Effector memory CD4-positive, alpha-beta T cell (primary cell): ENCODE measurements at regions not wholly inside any gene's neighbourhood (a gene's known extent, or its start where the extent isn't known, plus 50 kb on each side); places are given as distances from the start of the nearest gene placed in this dataset.

Source experiments
- DNase-seq, 3 donors: peaks; one replicate each; pipeline ENCODE4 v3.0.0-alpha.2; 2020
- H3K27ac ChIP-seq: 2 replicates; pipeline ENCODE4 v1.7.0; 2013; ENCODE audit warnings: mild to moderate bottlenecking, low read length, moderate library complexity; ENCODE audit not compliant: insufficient read depth, poor library complexity, severe bottlenecking
- H3K27me3 ChIP-seq: replicated peaks from 2 replicates; pipeline ENCODE4 v1.7.0; 2013; ENCODE audit warnings: mild to moderate bottlenecking, low read length; ENCODE audit not compliant: insufficient read depth, control insufficient read depth, poor library complexity, severe bottlenecking
- H3K36me3 ChIP-seq: 2 replicates; pipeline ENCODE4 v1.7.0; 2013; ENCODE audit warnings: mild to moderate bottlenecking, low read length, moderate library complexity; ENCODE audit not compliant: control insufficient read depth, insufficient read depth
- H3K4me1 ChIP-seq: 2 replicates; pipeline ENCODE4 v1.7.0; 2013; ENCODE audit warnings: low read length, mild to moderate bottlenecking; ENCODE audit not compliant: control insufficient read depth, insufficient read depth, poor library complexity, severe bottlenecking
- H3K4me3 ChIP-seq: 2 replicates; pipeline ENCODE4 v1.7.0; 2013; ENCODE audit warnings: low read length, low read depth, mild to moderate bottlenecking; ENCODE audit not compliant: insufficient read depth, poor library complexity, severe bottlenecking
- H3K9me3 ChIP-seq: 2 replicates; pipeline ENCODE4 v1.7.0; 2013; ENCODE audit warnings: mild to moderate bottlenecking, low read length, moderate library complexity; ENCODE audit not compliant: control insufficient read depth

DNA sequence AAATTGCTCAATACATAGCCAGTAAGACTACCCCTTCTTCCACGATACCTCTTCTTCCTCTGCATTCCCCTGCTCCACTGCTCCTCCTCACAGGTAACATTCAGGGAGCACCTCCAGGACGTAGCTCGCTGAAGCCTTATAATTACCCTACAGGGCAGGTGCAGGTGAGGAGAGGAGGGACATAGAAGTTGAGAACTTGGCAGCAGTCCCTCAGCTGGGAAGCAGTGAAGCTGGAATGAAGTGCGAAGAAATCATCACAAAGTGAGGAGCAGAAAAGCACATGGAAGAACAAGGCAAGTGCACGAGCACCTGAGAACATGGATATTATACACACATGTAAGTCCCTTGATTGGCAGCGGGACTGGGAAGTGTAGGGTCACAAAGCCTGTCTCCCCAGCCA, 118.2 kb downstream of the HSD17B3 start:
- Histone ChIP-seq H3K36me3 (no peaks in the 10 kb centered on the region), H3K4me1 (no peaks in the 10 kb centered on the region), H3K27me3 (no peaks in the 10 kb centered on the region), H3K27ac (no peak overlapping the region), H3K4me3 (no peak overlapping the region), H3K9me3 (no peaks in the 10 kb centered on the region)
- DNase-seq = no peak

DNA sequence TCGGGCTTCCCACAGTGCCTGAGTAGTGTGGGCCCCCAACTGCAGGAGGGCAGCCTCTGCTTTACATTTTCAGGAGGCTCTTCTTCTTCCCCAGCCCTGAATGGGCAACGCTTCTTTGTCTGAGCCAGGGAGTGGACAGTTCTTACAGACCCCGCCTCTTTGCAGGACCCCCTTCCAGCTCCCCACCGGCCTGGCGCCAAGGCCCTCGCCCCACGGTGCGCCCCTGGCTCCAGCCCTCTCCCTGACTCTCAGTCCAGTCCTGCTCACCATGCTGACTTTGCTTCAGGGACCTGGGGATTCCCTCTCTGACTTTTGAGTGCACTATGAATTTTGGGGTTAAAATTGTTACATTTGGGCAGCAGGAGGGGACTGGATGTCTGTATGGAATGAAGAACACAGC, 123.8 kb downstream of the HSD17B3 start:
- Histone ChIP-seq H3K9me3 (no peaks in the 10 kb centered on the region), H3K4me3 (no peak overlapping the region), H3K4me1 (no peaks in the 10 kb centered on the region), H3K36me3 (no peaks in the 10 kb centered on the region), H3K27me3 (no peaks in the 10 kb centered on the region), H3K27ac (no peak overlapping the region)
- DNase-seq = no peak

DNA sequence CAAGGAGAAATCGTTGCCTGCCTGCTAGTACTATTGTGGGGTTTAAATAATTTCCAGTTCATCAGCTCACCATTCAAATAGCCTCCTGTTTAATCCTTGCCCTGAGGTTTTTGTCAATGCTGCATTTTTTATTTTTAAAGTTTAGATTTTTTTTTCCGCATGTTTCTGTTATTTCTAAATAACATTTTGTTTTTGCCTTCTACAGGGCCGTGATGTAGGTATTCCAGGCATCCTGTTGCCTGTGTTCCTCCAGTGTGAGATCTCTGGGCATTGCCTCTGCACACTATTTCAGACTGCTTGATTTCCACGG, 124.3 kb downstream of the HSD17B3 start:
- H3K36me3 ChIP-seq = no peaks in the 10 kb centered on the region
- DNase-seq = no peak
- H3K27ac ChIP-seq = no peak overlapping the region
- no peaks in the 10 kb centered on the region for H3K27me3 ChIP-seq
- no peak overlapping the region for H3K4me3 ChIP-seq
- no peaks in the 10 kb centered on the region for H3K9me3 ChIP-seq
- H3K4me1 ChIP-seq = no peaks in the 10 kb centered on the region

DNA sequence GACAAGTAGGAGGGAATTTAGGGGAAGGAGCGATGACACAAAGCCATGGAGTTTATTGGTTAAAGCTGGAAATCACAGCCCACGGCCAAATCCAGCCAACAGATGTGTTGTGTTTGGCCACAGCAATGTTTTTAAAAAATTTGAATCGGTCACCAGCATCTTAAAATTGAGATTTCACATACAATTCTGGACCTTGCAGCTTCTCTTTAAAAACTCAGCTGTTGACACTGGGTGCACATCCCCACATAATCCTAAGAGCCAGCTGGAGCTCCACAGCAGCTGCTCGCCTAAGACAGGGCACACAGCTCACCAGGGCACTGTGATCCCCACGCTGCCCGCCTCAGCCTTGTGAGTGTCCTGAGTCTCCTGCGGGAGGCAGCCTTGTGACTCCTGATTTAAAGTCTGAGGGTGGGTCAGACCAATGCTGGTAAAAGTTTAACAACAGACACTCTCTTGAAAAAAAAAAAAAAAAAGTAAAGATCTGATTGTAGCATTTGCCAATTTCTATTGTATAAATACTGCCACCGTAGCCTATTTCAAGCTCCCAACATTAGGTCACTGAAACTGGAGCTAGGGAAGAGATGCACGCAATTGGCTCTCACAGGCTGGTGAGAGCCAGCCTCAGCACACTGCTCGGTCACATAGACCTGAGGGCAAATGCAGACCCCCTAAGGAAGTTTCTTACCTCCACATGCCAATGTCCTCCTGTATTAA, 124.8 kb downstream of the HSD17B3 start:
- Histone ChIP-seq H3K4me1 (no peaks in the 10 kb centered on the region), H3K27ac (no peak overlapping the region), H3K36me3 (no peaks in the 10 kb centered on the region), H3K27me3 (no peaks in the 10 kb centered on the region), H3K4me3 (no peak overlapping the region), H3K9me3 (no peaks in the 10 kb centered on the region)
- DNase-seq = no peak

DNA sequence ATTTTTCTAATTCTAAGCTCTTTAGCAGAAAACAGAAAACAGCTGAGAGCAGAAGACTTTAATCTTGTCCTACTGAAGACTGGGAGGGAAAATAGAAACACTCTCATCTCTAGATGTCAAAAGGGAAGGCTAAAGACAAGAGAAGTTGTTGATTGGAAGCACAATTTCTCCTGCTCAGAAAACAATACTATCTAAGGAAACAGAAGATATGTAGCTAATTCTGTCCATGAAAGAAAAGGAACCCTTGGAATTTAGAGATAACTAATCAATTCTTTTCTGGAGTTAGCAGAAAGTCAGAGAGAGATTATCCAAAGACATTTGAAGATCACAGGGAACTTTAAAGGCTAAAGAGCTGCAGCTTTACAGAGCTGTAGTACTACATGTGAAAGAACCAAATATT, 126.2 kb downstream of the HSD17B3 start:
- Histone ChIP-seq H3K9me3 (no peaks in the 10 kb centered on the region), H3K4me3 (no peak overlapping the region), H3K36me3 (no peaks in the 10 kb centered on the region), H3K27me3 (no peaks in the 10 kb centered on the region), H3K27ac (no peak overlapping the region), H3K4me1 (no peaks in the 10 kb centered on the region)
- DNase-seq = no peak

DNA sequence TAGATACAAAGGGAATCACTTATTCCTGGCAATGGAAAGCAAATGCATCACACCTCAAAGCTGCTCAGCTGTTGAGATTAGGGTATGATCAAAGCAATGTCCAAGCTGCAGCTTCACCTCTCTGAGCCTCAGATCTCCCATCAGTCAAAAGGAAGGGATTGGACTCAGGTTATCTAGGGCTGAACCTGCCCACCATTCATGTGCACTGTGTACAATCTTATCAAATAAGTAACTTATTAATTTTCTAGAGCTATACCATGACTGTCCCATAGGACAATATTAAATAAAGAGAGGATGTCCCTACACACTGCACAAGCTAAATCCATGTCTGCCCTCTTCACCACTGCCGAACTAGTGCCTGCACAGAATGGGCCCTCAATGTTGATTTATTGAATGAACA, 127.0 kb downstream of the HSD17B3 start:
- no peak for DNase-seq
- Histone ChIP-seq H3K27me3 (no peaks in the 10 kb centered on the region), H3K4me3 (no peak overlapping the region), H3K36me3 (no peaks in the 10 kb centered on the region), H3K27ac (no peak overlapping the region), H3K9me3 (no peaks in the 10 kb centered on the region), H3K4me1 (no peaks in the 10 kb centered on the region)

DNA sequence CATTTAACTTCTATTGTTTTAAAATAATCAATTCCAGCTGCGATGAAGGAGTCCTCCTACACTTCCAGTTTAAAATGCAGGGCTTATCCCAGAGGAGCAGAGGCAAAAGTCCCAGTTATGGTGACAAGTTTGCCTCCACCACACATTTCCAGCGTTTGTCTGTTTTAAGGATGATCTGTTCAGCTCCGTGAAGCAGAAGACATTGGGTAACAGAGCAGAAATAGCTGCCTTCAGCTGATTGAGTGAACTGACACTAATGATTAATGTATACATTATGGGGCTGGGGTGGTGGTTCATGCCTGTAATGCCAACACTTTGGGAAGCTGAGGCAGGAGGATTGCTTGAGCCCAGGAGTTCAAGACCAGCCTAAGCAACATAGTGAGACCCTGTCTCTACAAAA, 127.6 kb downstream of the HSD17B3 start:
- Histone ChIP-seq H3K4me1 (no peaks in the 10 kb centered on the region), H3K27ac (no peak overlapping the region), H3K9me3 (no peaks in the 10 kb centered on the region), H3K36me3 (no peaks in the 10 kb centered on the region), H3K27me3 (no peaks in the 10 kb centered on the region), H3K4me3 (no peak overlapping the region)
- DNase-seq = no peak

DNA sequence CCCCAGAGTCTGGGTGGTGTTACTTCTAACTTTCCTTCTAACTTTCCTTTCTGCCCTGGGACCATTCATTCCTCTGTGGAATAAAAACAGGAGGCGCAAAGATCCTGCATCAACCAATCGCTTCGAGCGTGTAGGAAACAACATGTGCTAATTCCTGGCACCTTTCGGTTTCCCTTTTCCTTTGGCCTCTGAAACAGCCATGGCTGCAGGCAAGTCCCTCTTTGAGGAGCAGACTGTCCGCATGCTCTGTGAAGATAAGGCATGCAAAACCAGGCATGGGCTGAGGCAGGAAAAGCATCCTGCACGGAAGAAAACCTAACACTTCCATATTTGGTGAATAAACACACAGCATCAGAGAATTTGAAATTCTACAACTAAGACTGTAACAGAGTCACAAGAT, 128.3 kb downstream of the HSD17B3 start:
- H3K4me1 ChIP-seq = no peaks in the 10 kb centered on the region
- no peaks in the 10 kb centered on the region for H3K9me3 ChIP-seq
- H3K36me3 ChIP-seq = no peaks in the 10 kb centered on the region
- no peak overlapping the region for H3K4me3 ChIP-seq
- DNase-seq = no peak
- H3K27ac ChIP-seq = no peak overlapping the region
- no peaks in the 10 kb centered on the region for H3K27me3 ChIP-seq

DNA sequence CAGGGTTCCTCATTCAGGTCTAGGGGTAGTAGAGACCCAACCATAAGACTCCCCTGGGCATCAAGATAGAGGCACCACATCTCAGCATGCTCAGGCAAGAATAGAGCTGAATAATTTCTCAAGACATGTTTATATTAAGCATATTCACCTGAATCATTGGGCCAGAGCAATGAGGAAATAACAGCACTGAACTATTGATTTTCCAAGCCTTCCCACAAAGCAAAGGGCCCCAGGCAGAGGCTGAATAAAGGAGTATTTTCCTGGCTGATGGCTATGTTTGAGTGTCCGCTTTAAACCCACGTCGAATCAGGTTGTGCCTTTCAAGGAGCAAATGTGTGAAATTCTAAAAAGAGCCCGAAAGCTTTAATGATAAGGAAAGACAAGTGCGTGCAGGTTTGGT, 129.2 kb downstream of the HSD17B3 start:
- no peak for DNase-seq
- no peaks in the 10 kb centered on the region for H3K36me3 ChIP-seq
- H3K9me3 ChIP-seq = no peaks in the 10 kb centered on the region
- H3K27ac ChIP-seq = no peak overlapping the region
- H3K4me3 ChIP-seq = no peak overlapping the region
- no peaks in the 10 kb centered on the region for H3K4me1 ChIP-seq
- H3K27me3 ChIP-seq = no peaks in the 10 kb centered on the region

DNA sequence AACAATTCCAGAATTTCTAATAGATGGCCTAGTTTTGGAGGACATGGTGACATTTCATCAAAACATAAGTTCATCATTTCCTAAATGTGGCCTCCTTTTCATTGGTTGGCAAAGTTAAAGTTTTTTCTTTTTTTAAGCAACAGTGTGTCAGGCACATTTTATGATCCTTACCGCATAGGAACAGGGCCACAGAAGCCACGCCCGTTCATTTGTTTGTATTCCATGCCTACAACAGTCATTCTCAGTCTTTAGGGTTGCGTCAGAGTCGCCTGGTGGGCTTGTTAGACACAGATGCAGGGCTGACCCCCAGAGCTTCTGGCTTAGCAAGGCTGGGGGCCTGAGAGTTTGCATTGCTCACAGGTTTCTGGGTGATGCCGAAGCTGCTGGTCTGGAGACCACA, 130.2 kb downstream of the HSD17B3 start:
- no peaks in the 10 kb centered on the region for H3K27me3 ChIP-seq
- H3K9me3 ChIP-seq = no peaks in the 10 kb centered on the region
- DNase-seq = no peak

DNA sequence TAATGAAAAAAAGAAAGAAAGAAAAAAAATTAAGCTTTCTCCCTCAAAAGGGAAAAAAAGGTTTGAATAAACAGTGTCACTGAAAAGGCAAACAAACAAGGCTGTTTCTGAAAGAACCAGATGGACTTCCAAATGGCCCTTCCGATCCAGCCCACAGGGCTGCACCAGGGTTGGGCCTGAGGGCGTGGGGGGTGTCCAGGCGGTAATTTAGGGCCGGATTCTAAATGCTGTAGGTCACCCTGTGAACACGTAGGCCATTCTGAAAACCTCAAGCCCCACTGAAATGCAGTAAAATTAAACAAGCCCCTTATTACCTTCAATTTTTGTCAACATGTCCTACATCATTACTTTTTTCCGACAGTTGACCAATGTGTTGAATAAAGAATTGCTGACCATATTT, 132.1 kb downstream of the HSD17B3 start:
- H3K27me3 ChIP-seq = no peaks in the 10 kb centered on the region
- H3K36me3 ChIP-seq = no peaks in the 10 kb centered on the region
- no peaks in the 10 kb centered on the region for H3K9me3 ChIP-seq
- H3K4me3 ChIP-seq = no peak overlapping the region
- no peaks in the 10 kb centered on the region for H3K4me1 ChIP-seq
- no peak for DNase-seq
- H3K27ac ChIP-seq = no peak overlapping the region

More for the DNA sequence above, 130.2 kb downstream of the HSD17B3 start:
- H3K36me3 ChIP-seq = no peaks in the 10 kb centered on the region
- H3K4me3 ChIP-seq = no peak overlapping the region
- no peak overlapping the region for H3K27ac ChIP-seq
- no peaks in the 10 kb centered on the region for H3K4me1 ChIP-seq
